NCI-H2227 (cell line): ENCODE measurements at regions not wholly inside any gene's neighbourhood (a gene's known extent, or its start where the extent isn't known, plus 50 kb on each side); places are given as distances from the start of the nearest gene placed in this dataset.

Experiments used
- DNase-seq: peaks from one replicate; lab custom pipeline; 2025; ENCODE audit not compliant: unreplicated experiment; lab: John Stamatoyannopoulos, UW

DNA sequence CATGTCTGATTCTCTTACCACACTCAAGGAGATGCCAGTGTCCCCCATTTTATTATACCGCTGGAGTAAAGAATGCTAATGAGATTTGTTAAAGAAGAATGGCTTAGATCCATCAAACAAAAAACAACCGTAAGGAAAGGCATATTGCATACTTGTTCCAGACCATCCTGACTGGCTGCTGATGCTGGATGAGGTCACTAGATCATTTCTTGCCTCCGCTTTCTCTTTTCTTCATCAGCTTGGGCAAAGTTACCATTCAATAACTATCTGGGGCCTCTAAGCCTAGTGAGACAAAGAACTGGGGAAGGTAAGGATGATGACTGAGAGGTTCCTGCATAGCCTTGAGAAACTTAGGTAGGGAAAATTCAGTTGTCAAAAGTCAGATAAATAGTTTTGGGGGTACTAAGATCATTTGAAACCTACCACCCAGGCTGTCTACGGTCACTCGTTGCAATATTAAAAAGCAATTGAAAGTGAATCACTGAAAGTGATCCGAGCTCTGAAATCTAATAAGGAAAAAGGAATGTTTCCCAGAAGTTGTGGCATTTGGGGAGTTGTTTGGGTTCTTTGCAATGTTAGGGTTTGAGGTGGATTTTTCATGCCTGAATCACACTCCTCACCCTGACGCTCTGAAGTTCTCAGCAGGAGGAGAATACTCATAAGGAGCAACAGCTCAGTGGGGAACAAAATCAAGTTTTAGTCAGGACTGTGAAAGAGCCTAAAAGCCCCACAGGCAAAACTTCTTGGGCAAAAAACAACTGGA lies 176.8 kb downstream of the HHIPL2 start:
- DNase-seq = no peak

DNA sequence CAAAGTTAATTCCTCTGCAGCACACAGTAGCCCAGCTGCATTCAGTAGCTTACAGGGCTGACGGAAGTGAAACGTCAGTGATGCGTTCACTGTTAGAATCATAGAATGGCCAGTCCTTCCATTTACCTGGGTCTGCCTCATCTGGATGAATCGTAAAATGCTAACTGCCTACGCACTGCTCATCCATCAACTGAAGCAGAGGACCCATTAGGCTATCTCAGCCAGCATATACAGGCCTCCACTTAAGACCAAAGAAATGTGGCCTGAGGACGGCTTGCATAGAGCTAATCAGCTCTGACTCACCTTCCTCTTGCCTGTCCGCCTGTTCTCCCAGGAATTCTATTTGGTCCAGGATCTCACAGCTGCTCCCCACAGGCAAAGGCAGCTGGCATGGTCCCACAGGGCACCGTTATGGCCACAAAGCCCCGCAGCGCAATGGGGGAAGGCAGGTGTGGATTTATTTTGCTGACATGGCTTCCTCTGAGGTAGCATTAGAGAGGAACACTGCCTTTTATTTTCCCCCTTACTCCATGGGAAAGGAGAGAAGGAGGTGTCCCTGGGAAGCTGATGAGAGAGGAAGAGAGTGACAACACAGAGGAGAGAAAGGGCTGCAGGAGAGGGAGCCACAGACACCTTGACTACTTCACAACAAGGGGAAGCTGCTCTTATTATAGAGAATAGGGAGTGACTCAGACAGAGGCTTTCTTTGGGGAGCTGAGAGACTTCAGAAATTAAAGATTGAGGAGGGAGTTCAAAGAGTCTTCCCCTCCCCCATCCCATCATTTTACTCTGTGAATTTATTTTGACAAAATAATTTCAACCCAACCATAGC lies 177.6 kb downstream of the HHIPL2 start:
- DNase-seq = no peak

DNA sequence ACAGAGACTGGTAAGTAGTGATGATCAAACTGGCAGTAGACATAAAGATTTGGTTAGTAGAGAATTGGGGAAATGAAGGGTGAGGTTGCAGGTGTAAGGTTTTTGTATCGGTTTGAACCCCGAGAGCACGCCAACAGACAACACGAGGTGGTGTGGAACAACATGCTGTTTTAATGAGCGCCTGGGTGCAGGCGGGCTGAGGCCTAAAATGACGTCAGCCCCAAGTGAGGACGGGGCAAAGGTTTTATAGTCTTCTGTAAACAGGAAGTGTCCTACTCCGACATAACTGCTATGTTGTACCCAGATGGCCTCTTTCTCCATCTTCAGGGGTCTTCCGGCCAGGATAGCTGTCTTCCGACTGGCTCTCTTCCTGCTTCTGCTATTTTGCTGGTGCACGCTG lies 178.8 kb downstream of the HHIPL2 start:
- DNase-seq = no peak

DNA sequence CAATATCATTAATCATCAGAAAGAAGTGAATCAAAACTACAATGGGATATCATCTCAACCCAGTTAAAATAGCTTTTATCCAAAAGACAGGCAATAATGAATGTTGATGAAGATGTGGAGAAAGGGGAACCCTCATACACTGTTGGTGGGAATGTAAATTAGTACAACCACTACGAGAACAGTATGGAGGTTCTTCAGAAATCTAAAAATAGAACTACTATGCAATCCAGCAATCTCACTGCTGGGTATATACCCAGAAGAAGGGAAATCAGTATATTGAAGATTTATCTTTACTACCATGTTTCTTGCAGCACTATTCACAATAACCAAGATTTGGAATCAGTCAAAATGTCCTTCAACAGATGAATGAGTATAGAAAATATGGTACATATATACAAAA lies 189.8 kb downstream of the HHIPL2 start:
- no peak for DNase-seq

DNA sequence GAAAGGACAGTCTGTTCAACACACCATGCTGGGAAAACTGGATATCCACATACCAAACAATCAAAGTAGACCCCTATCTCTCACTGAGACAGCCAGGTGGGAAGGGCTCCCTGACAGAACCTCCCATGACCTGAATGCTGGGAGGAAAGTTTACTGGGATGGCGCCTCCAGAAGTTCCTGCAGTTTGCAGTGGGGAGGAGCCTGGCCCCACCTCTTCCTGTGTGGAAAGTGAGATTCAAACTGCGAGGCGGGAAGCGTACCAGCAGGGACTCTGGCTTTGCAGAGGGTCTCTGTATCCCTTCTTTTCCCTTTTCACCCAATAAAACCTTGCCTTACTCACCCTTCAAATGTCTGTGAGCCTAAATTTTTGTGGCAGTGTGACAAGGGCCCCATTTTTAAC lies 190.7 kb downstream of the HHIPL2 start:
- DNase-seq = no peak

DNA sequence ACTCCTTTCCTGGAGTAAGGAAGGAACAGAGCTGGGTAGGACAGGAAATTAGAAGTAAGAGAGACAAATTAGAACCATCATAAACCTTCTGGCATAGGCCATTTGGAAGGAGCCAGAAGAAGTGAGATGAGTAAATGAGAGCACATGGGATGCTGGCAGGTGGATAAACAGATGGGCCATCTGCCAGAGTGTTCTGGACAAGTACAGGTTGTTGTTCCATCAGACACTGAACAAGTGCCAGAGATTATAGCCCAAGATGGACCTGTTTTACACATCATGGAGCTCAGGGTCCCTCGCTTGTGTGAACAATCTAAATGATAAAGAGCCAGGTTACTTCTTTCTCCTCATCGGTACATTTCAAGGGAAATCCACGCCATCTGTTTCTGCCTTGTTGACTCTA lies 200.3 kb downstream of the HHIPL2 start:
- DNase-seq = no peak

DNA sequence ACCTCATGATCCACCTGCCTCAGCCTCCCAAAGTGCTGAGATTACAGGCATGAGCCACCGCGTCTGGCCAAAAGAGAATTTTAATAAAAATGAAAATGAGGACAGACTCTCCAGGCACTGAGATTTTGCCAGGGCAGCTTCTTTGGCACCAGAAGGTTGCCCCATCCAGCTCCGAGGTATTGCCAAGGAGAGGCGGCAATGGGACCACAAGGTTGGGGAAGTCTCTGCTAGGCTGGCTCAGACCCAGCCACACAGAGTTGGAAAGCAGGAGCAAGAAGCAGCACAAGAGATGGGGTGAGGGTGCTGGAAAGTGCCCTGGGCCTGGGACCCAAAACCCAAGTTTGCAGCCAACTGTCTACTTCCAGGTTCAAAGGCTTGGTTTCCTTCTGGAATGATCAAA lies 200.9 kb downstream of the HHIPL2 start:
- DNase-seq = no peak

DNA sequence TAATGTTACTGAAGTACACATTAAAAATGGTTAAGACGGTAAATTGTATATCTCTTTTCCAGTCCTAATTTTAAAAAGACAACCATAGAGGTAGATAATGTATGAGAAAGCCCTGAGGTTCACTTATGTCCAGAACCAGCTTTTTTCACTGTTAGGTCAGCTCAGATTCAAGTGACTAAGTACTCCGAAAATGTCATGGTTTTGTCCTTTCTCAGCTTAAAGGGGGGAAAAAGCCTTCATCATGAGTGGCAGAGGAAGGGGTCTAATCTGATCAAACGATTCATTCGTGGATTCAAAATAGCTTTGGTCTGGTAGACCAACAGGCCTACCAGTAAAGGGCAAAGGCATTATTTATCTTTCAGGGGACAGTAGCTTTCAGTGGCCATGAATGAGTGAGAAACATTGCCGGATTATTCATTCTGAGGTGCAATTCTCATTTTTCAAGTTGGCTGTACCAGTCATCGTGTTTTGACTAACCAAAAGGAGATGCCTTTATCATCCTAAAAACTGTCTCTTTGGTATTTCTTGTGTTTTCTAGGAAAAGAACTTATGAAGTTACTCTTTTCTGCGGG lies 208.4 kb downstream of the HHIPL2 start:
- DNase-seq = no peak

DNA sequence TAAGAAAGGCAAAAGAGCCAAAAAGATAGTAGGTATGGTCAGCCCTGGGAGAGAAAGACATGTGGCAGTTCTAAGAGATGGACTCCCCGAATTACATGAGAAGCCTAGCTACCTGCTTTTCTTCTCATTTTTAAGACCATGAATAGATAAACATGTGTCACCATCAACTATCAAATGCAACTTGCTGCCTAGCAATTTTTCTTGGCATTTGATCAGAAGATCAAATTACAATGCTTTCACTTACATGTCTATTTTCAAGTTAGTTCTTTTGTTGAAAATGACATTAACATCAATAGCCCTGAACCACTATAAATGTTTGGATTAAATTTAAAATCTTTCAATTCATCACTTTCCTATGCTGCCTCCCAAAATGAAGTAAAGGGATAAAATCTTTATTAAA lies 212.3 kb downstream of the HHIPL2 start:
- no peak for DNase-seq

DNA sequence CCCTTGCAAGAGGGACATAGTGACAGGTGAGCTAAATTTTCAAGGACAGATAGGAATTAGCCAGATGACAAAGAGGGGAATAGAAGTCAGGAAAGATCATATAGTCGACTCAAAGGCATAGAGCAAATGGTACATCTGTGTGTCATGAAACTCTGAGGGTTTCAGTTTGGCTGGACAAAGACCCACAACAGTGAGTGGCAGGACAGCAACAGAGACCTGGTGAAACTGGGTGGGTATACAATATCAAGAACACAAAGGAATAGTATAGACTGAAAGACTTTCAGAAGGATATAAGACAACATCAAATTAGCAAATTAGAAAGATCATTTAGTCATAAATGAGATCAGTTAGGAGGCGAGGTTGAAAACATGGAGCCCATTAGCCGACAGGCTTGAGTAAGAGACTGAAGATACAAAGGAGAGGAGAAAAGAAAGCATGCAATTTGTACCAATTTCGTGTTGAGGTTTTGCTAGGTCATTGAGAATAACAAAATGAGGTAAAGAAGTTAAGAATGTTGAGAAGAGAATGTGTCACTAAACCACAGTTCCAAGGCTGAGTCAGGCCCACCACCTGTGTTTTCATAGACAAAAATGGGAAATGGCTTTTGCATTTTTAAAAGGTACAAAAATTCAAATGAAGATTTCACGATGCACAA lies 213.8 kb downstream of the HHIPL2 start:
- DNase-seq = no peak

DNA sequence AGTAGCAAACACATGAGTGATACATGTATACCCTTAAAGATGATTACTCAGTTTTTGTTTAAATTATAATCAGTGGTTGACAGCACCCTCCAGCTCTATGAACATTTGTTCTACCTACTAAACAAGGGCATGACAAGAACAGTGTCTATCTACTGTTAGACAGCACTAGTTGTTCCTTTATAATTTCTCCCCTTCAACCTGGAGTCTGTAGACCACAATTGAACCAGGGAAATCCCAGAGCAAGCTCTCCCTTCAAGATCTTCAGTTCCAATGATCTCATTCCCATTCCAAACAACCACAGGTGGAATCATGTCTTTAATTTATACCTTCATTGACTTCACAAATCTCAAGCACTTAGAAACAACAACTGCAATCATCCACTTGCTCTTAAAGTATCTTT lies 216.1 kb downstream of the HHIPL2 start:
- DNase-seq = no peak

DNA sequence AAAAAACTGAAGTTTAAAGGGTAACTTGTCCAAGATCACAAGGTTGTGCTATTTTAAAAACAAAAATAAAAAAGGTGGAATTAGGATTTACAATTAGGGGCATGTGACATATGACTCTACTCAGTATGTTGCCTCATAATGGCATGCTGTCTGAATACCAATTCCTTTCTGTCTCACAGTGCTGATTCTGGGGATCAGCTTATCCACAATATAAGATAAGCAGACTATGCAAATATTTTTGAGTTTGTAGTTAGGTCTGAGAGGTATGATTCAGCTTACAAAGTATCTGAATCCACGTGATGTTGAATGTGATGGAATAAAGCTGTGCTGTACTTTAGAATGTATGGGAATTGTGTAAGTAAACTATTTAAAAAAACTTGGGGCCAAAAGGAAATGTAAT lies 216.6 kb downstream of the HHIPL2 start:
- no peak for DNase-seq

DNA sequence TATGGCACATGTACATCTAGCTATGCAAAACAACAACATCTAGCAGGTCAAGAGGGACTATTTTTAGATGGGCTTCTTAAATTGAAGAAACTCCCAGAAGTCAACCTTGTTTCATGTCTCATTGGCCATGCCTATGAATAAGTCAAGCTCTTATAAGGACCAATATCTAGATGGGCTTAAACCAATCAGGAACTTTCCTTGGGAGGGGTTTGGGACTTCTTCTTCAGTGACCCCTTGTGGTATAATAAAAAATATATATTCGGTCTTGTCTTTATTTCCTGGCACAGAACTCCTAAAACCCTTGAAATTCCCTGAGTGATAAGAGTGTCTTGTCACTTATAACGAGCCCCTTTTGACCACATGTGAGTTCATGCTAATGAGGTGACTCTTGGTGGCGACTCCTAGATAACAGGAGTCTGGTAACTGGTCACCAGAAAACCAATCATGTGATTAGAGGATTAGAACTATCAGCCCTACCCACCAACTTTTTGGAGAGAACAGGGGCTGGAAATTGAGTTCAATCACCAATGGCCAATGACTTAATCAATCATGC lies 218.3 kb downstream of the HHIPL2 start:
- DNase-seq = no peak

DNA sequence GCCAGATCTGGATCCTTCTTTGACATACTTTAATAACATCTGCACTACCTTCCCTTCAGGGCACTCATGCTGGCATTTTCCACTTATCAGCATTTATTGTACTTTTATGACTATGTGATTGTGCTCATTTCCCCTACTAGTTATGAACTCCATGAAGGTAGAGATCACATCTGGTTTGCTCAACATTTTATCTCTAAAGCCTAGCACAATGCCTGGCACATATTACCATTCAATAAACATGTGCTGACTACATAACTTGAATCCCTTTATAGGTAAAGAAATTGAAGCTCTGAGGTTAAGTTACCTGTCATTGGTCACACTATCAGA lies 221.2 kb downstream of the HHIPL2 start:
- DNase-seq = no peak

DNA sequence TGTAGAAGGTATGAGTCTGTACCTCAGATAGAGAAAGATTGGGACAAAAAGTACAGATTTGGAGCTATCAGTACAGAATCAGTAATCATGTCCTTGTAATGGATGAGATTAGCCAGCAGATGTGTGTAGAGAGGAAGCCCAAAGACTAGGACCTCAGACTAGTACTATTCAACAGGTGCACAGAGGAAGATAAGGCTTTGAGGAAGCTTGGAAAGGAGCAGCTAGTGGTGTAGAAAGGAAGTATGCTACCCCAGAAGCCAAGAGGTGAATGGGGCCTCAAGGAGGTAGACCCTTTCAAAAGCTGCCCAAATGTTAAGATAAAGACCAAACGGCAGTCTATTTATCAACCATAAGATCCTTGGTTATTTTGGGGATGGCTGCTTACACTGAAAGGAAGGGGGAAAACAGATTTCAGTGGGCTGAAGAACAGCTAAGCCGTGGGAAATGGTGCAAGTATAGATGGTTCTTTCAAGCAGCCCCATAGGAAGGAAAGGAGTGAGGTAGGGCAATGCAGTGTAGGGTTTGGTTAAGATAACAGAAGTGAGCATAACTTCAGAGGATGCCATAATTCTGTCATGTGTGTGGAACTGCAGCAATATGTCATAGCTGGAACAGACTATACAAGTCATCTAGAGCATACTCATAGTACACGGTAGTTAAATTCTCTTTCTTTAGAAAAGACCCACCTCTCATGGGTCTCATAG lies 221.7 kb downstream of the HHIPL2 start:
- no peak for DNase-seq

DNA sequence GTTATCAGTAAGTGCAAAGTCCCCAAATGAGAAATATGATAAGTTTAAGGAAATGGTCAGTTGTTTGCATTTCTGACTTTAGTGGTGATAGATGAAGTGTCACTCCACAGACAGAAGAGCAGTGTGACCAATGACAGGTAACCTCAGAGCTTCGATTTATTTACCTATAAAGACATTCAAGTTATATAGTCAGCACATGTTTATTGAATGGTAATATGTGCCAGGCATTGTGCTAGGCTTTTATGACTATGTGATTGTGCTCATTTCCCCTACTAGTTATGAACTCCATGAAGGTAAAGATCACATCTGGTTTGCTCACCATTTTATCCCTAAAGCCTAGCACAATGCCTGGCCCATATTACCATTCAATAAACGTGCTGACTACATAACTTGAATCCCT lies 222.4 kb downstream of the HHIPL2 start:
- DNase-seq = no peak

DNA sequence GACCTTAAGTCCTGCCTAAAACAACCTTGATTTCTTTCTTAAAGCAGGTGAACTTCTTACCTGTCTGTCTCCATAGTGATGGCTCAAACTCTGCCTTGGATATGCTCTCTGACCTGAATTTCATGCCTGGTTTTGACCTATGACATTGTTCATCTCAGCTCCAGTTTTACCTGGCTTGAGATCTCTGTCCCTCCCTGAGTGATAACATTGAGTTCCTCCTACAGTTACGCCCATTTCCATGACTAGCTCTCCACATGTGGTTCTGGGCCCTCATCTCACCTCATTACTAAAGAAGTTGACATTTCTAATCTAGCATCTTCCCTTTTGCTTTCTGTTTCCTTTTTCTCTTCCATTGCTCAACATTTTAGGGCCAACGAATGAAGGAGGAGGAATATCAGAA lies 233.1 kb downstream of the HHIPL2 start:
- no peak for DNase-seq

DNA sequence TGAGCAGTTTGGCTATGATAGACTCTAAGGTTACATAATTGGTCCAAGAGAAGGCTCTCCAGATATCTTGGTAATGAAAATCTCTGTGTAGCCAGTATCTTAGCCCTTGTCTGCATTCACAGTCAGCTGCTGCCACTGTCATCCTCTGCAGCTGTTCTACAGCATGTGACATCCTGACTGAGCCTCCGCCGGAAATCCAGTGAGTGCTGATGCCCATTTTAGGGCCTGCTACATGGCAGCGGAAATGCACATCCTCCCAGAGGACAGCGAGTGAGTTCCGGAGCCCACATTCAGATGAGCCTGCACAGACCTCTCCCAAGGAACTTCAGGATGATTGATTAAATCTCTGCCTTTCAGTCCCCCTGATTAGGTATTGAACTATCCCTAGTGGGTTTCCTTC lies 237.1 kb downstream of the HHIPL2 start:
- no peak for DNase-seq

DNA sequence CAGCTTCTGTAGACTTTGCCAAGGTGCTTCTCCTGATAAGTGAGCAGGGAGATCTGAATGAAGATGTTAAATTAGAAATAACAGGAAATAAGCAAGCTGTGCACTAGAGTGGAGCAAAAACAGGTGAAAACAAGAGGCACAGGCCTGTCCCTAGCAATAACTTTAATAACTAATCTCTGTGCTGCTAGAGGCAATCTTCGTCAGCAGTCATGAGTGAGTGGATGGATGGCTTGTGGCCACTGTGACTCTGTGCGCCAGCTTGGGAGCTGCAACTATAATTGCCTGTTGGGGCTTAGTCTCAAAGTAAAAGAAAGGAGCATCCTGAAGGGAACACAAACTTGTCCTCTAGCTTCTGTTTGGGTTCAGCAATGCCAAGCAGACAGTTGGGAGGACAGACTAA lies 240.3 kb downstream of the HHIPL2 start:
- DNase-seq = no peak

DNA sequence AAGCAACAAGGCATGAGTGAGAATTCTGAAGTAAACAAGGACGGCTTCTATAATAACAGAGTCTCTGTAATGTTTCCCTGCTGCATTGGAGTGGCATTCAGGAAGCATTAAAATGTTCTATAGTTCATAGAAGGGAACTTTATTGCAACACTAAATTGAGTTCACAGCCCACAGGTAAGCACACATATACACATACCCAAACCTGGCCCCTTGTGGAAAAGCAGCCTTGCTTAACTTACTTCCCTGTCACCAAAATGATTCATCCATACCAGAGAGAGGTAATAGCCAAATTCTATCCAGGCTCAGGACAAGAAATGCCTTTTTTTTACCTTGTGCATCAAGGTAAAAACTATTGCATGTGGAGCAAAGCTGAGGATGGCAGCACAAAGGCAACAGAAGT lies 241.4 kb downstream of the HHIPL2 start:
- no peak for DNase-seq

DNA sequence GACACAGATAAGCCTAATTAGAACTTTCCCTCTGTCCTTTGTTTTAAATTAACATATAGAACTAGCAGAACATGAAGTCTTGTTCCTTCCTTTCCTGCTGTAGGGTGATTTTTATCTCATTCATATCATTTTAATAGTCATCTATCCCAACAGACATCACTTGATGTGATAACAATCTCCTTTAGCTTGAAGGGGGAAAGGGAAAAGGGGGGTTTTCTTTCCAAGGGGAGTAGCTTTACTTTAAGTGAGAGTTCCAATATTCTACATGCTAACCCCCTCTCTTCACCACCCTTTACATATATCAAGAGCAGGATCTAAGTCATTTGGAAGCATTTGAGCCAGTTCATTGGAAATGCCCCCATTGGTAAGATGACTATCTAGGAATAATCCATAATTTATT lies 241.9 kb downstream of the HHIPL2 start:
- no peak for DNase-seq
